AG09319 (cell line): ENCODE measurements at regions not wholly inside any gene's neighbourhood (a gene's known extent, or its start where the extent isn't known, plus 50 kb on each side); places are given as distances from the start of the nearest gene placed in this dataset.
"Not testable (repeated sequence)": the region's sequence is repeated elsewhere in the genome, so short reads cannot be mapped to it uniquely, and the experiment has no call there.

Source experiments
- DNase-seq: peaks from one replicate; pipeline ENCODE4 v3.0.0-alpha.2; 2010; ENCODE audit warnings: low read depth; ENCODE audit errors: extremely low read depth
- CTCF ChIP-seq: IDR thresholded peaks from 2 replicates; pipeline ENCODE4 v1.5.1; 2011; ENCODE audit warnings: low read depth, mild to moderate bottlenecking, inconsistent platforms, low read length, moderate library complexity

GRCh38 chr3:35448681-35449080 is 190.6 kb upstream of the ARPP21 start:
- TF ChIP-seq CTCF, result no peak
- DNase-seq, result no peak

DNA sequence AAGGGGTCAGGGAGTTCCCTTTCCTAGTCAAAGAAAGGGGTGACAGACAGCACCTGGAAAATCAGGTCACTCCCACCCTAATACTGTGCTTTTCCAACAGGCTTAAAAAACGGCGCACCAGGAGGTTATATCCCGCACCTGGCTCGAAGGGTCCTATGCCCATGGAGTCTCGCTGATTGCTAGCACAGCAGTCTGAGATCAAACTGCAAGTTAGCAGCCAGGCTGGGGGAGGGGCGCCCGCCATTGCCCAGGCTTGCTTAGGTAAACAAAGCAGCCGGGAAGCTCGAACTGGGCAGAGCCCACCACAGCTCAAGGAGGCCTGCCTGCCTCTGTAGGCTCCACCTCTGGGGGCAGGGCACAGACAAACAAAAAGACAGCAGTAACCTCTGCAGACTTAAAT is 184.5 kb upstream of the ARPP21 start:
- not testable (repeated sequence) for DNase-seq

GRCh38 chr3:35473956-35474355 is 165.4 kb upstream of the ARPP21 start:
- no peak for TF ChIP-seq CTCF
- no peak for DNase-seq

DNA sequence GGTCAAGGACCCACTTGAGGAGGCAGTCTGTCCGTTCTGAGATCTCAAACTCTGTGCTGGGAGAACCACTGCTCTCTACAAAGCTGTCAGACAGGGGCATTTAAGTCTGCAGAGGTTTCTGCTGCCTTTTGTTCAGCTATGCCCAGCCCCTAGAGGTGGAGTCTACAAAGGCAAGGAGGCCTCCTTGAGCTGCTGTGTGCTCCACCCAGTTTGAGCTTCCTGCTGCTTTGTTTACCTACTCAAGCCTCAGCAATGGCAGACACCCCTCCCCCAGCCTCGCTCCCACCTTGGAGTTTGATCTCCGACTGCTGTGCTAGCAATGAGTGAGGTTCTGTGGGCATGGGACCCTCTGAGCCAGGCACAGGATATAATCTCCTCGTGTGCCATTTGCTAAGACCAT is 156.8 kb upstream of the ARPP21 start:
- not testable (repeated sequence) for DNase-seq

DNA sequence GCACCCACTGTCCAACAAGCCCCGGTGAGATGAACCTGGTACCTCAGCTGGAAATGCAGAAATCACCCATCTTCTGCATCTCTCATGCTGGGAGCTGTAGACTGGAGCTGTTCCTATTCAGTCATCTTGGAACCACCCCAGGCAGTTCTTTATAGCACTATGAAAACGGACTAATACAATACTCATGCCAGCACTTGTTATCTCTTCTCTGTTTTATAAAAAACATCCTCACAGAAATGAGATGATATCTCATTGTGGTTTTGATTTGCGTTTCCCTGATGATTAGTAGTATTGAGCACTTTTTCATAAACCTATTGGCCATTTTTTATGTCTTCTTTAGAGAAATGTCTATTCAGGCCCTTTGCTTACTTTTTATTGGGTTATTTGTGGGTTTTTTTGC is 156.2 kb upstream of the ARPP21 start:
- no peak for DNase-seq
- TF ChIP-seq CTCF, result no peak

- no peak for TF ChIP-seq CTCF
- DNase-seq, result no peak
Measured at GRCh38 chr3:35484929-35485530, 154.3 kb upstream of the ARPP21 start.

DNA sequence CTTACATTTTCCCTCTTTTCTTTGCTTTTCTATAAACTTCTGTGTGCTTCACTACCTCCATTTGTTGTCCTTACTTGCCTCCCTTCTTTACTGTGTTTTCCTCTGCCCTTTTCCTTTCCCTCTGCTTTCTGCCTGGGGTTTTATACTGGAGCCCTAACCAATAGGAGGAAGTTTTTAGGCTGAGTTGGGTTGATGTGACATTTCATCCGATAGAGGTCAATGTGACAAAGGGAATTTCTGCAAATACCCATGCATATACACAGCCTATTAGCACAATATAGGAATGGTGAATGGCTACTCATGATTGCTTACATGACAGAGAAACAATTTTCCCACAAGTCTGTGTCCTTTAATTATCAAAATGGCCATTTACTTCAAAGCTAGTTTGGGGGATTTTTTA is 153.0 kb upstream of the ARPP21 start:
- DNase-seq, result no peak
- no peak for TF ChIP-seq CTCF

GRCh38 chr3:35487376-35487775 is 151.9 kb upstream of the ARPP21 start:
- no peak for TF ChIP-seq CTCF
- DNase-seq, result no peak

DNA sequence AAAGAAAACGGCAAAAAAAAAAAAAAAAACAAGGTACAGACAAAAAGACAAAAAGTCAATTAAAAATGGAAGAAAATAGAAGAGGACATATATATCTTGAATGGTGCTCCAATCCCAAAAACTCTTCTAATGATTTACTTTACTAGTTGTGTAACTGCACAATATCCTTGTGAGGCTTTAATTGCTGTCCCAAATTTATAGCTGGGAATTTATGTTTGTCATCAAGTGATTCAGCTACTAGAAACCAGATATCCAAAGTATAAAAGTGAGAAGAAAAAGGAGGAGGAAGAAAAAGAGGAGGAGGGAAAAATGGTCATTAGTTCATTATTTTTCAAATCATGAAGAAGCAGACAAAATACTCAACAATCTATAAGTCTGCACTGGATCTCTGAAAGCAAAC is 150.8 kb upstream of the ARPP21 start:
- DNase-seq, result no peak
- TF ChIP-seq CTCF, result no peak
